OCI-LY1 (cell line): ENCODE measurements at regions not wholly inside any gene's neighbourhood (a gene's known extent, or its start where the extent isn't known, plus 50 kb on each side); places are given as distances from the start of the nearest gene placed in this dataset.

Experiments used
- CTCF ChIP-seq: fragments of 200-600 bp; sonication (generic), shearing (Covaris generic); IDR thresholded peaks from 2 replicates; pipeline ENCODE4 v1.5.1; 2017; ENCODE audit warnings: mild to moderate bottlenecking, antibody characterized with exemption, low read length, moderate library complexity, mixed read lengths
- EZH2 ChIP-seq: fragments of 200-600 bp; sonication (generic), shearing (Covaris generic); IDR thresholded peaks from 2 replicates; pipeline ENCODE4 v1.8.0; 2017; ENCODE audit warnings: borderline replicate concordance, mixed run types, mild to moderate bottlenecking, antibody characterized with exemption, low read length, moderate library complexity, mixed read lengths

GRCh38 chr9:93801120-93801519, 154.0 kb downstream of the BARX1 start:
- no peak for TF ChIP-seq CTCF
- TF ChIP-seq EZH2, result no peak
